Sigmoid colon (tissue), 6 donors: ENCODE measurements at regions not wholly inside any gene's neighbourhood (a gene's known extent, or its start where the extent isn't known, plus 50 kb on each side); places are given as distances from the start of the nearest gene placed in this dataset.

Source experiments
- DNase-seq: peaks from one replicate; pipeline ENCODE4 v3.0.0-alpha.2; 2019
- H3K27ac ChIP-seq, 4 donors: fragments of 200-600 bp; sonication (generic); one replicate each; pipeline ENCODE4 v1.5.1; 2016 to 2019; ENCODE audit warnings: mild to moderate bottlenecking in 1 of 4
- H3K27me3 ChIP-seq, 3 donors: fragments of 200-600 bp; sonication (generic); one replicate each; pipeline ENCODE4 v1.5.1; 2019; ENCODE audit warnings: mild to moderate bottlenecking in 1 of 3
- H3K36me3 ChIP-seq, 4 donors: fragments of 200-600 bp; sonication (generic); one replicate each; pipeline ENCODE4 v1.5.1; 2016 to 2019
- H3K4me1 ChIP-seq, 4 donors: fragments of 200-600 bp; sonication (generic); one replicate each; pipeline ENCODE4 v1.5.1; 2017 to 2019
- H3K4me3 ChIP-seq, 4 donors: fragments of 200-600 bp; sonication (generic); one replicate each; pipeline ENCODE4 v1.5.1; 2017 to 2019; ENCODE audit warnings: mild to moderate bottlenecking in 2 of 4, moderate library complexity in 1 of 4
- H3K9me3 ChIP-seq, 4 donors: fragments of 200-600 bp in 3 of 4; sonication (generic) in 3 of 4; one replicate each; pipeline versions ENCODE4 v1.5.1 to v1.6.1; 2013 to 2019
- CTCF ChIP-seq, 4 experiments: fragments of 450-650 bp in 3 of 4; fragments of 200-600 bp in 1 of 4; IDR thresholded peaks; one replicate each; pipeline ENCODE4 v1.5.1; 2016 to 2019; ENCODE audit warnings: antibody characterized with exemption in 4 of 4, mild to moderate bottlenecking in 3 of 4, moderate library complexity in 2 of 4
- EP300 ChIP-seq, 4 donors: sonication (generic); formaldehyde crosslinking; IDR thresholded peaks; one replicate each; pipeline ENCODE4 v1.6.1; 2017; ENCODE audit warnings: antibody characterized with exemption in 4 of 4
- POLR2A ChIP-seq, 2 donors: fragments of 450-650 bp; IDR thresholded peaks; one replicate each; pipeline ENCODE4 v1.6.1; 2016; ENCODE audit warnings: antibody characterized with exemption in 2 of 2, mild to moderate bottlenecking in 2 of 2, moderate library complexity in 2 of 2
- POLR2AphosphoS5 ChIP-seq, 4 donors: sonication (generic); formaldehyde crosslinking; IDR thresholded peaks; one replicate each; pipeline ENCODE4 v1.6.1; 2017; ENCODE audit warnings: antibody characterized with exemption in 4 of 4
- WGBS, 2 donors: extraction: QIAGEN DNeasy Blood & Tissue Kit; methylation state at CpG; one replicate each; pipeline ENCODE4 v1.1.7; 2013; 5-methylcytosine and 5-hydroxymethylcytosine counted together
- intact Hi-C: fragments of 100-400 bp; cut with DNase I; formaldehyde crosslinking; loops from one replicate; pipeline ENCODE4 v1.15.1; 2023
- donor health status: healthy with polysubstance abuse.
- donor health status: healthy.

DNA sequence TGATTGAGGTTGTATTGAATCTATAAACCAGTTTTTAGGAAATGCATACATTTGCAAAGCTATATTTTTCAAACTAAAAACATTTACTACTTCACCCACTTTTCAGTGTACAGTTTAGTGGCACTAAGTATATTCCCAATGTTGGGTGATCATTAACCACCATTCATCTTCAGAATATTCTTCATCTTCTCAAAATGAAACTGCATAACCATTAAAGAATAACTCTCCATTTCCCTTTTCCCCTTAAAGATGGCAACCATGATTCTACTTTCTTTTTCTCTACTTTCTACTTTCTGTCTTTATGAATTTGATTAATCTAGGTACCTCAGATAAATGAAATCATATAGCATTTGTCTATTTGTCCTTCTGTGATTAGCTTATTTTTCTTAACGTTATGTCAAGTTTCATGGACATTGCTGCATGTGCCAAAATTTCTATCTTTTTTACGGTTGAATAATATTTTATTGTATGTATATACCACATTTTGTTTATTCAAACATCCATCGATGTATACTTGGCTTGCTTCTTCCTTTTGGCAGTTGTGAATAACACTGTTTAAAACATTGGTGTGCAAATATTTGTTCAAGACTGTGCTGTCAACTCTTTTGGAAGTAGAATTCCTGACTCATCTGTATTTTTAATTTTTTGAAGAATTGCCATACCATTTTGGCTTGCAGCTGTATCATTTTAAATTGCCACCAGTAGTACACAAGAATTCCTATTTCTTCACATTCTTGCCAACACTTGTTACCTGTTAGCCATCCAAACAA lies 104.9 kb downstream of the RPRM start:
- no peaks in the 10 kb centered on the region for H3K27me3 ChIP-seq
- no peak overlapping the region for H3K27ac ChIP-seq
- WGBS, 2 donors, result 27 to 76% methylated on average over 3 of the region's 3 CpGs
- TF ChIP-seq POLR2A (IDR thresholded peaks at IDR 0.05), result no peak
- no peak for TF ChIP-seq POLR2AphosphoS5 (IDR thresholded peaks at IDR 0.05)
- TF ChIP-seq EP300 (IDR thresholded peaks at IDR 0.05), result no peak
- no peak for TF ChIP-seq CTCF (IDR thresholded peaks at IDR 0.05)
- DNase-seq, result no peak
- no peak overlapping the region for H3K4me3 ChIP-seq
- no peaks in the 10 kb centered on the region for H3K9me3 ChIP-seq
- intact Hi-C loops, result no loop called here
- H3K36me3 ChIP-seq, result no peaks in the 10 kb centered on the region
- H3K4me1 ChIP-seq, result no peaks in the 10 kb centered on the region

DNA sequence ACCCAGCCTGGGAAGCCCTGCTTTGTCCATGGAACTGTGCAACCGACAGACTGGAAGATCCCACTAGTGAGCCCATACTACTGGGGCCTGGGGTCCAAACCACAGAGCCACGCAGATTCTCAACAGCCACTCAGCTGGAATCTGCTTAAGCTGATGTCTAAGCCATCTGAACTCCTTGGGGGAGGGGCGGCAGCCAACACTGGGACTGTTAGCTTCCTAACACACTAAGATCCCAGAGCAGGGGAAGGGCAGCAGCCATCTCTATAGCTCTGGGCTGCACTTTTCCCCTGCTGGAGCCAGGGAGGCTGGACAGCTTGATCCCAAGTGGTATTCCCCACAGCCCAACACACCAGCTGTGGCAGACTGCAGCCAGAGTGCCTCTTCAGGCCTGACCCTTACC lies 118.3 kb downstream of the RPRM start:
- WGBS, 2 donors, result 82 to 85% methylated on average over 3 of the region's 3 CpGs
- TF ChIP-seq CTCF (IDR thresholded peaks at IDR 0.05) (no peak), POLR2AphosphoS5 (IDR thresholded peaks at IDR 0.05) (no peak), POLR2A (IDR thresholded peaks at IDR 0.05) (no peak), EP300 (IDR thresholded peaks at IDR 0.05) (no peak)
- Histone ChIP-seq H3K4me3 (no peak overlapping the region), H3K36me3 (no peaks in the 10 kb centered on the region), H3K9me3 (no peaks in the 10 kb centered on the region), H3K27ac (no peak overlapping the region), H3K4me1 (no peaks in the 10 kb centered on the region), H3K27me3 (no peaks in the 10 kb centered on the region)
- intact Hi-C loops, result no loop called here
- no peak for DNase-seq

GRCh38 chr2:153354377-153354776 lies 124.2 kb downstream of the RPRM start:
- TF ChIP-seq POLR2AphosphoS5 (IDR thresholded peaks at IDR 0.05), result no peak
- TF ChIP-seq CTCF (IDR thresholded peaks at IDR 0.05), result no peak
- TF ChIP-seq EP300 (IDR thresholded peaks at IDR 0.05), result no peak
- TF ChIP-seq POLR2A (IDR thresholded peaks at IDR 0.05), result no peak
- no peaks in the 10 kb centered on the region for H3K4me1 ChIP-seq
- H3K36me3 ChIP-seq, result no peaks in the 10 kb centered on the region
- WGBS, 2 donors, result 11 to 43% methylated on average over 1 of the region's 1 CpG
- H3K9me3 ChIP-seq, result no peaks in the 10 kb centered on the region
- no peak overlapping the region for H3K4me3 ChIP-seq
- H3K27ac ChIP-seq, result no peak overlapping the region
- H3K27me3 ChIP-seq, result no peaks in the 10 kb centered on the region
- intact Hi-C loops, result no loop called here
- DNase-seq, result no peak

GRCh38 chr2:153349603-153350002 lies 129.0 kb downstream of the RPRM start:
- H3K4me1 ChIP-seq, result no peaks in the 10 kb centered on the region

More at GRCh38 chr2:153349603-153350002, 129.0 kb downstream of the RPRM start:
- 77 to 88% methylated on average over 4 of the region's 4 CpGs for WGBS, 2 donors
- no peak overlapping the region for H3K4me3 ChIP-seq
- H3K27ac ChIP-seq, result no peak overlapping the region
- no peaks in the 10 kb centered on the region for H3K9me3 ChIP-seq
- H3K27me3 ChIP-seq, result no peaks in the 10 kb centered on the region
- no peak for DNase-seq
- no peaks in the 10 kb centered on the region for H3K36me3 ChIP-seq
- intact Hi-C loops, result no loop called here
- TF ChIP-seq EP300 (IDR thresholded peaks at IDR 0.05), result no peak
- TF ChIP-seq POLR2AphosphoS5 (IDR thresholded peaks at IDR 0.05), result no peak
- no peak for TF ChIP-seq POLR2A (IDR thresholded peaks at IDR 0.05)
- no peak for TF ChIP-seq CTCF (IDR thresholded peaks at IDR 0.05)
